Endothelial cell of umbilical vein (primary cell): ENCODE measurements at regions not wholly inside any gene's neighbourhood (a gene's known extent, or its start where the extent isn't known, plus 50 kb on each side); places are given as distances from the start of the nearest gene placed in this dataset.

Experiments
- EZH2 ChIP-seq: IDR thresholded peaks from 2 replicates; pipeline ENCODE4 v1.6.1; 2012; ENCODE audit warnings: borderline replicate concordance, low read depth, mild to moderate bottlenecking, moderate library complexity, low read length, inconsistent platforms; ENCODE audit not compliant: severe bottlenecking
- GATA2 ChIP-seq: IDR thresholded peaks from 2 replicates; pipeline ENCODE4 v1.7.0; 2011; ENCODE audit warnings: low read depth, mild to moderate bottlenecking, moderate library complexity, mixed read lengths, low read length; ENCODE audit not compliant: insufficient read length, insufficient read depth
- JUN ChIP-seq: IDR thresholded peaks from 2 replicates; pipeline ENCODE4 v1.6.1; 2011; ENCODE audit warnings: borderline replicate concordance, low read depth; ENCODE audit not compliant: insufficient read length, insufficient read depth
- MYC ChIP-seq: IDR thresholded peaks from one replicate; pipeline ENCODE4 v1.6.1; 2011; ENCODE audit warnings: mild to moderate bottlenecking, low read depth, low read length
- POLR2A ChIP-seq: IDR thresholded peaks from 2 replicates; pipeline ENCODE4 v1.6.1; 2012; ENCODE audit warnings: low read depth, mild to moderate bottlenecking, control low read depth, low read length
- POLR2AphosphoS5 ChIP-seq: IDR thresholded peaks from 2 replicates; pipeline ENCODE4 v1.6.1; 2012; ENCODE audit warnings: low read depth, mild to moderate bottlenecking, control low read depth, low read length, moderate library complexity; ENCODE audit not compliant: insufficient read depth
- TF ChIP-seq, protein P1 (sequence below), 2 donors: IDR thresholded peaks; 1 replicate in 1 of 2; 2 replicates in 1 of 2; pipeline ENCODE4 v1.5.1; 2011; ENCODE audit warnings: low read length in 2 of 2, mild to moderate bottlenecking in 2 of 2, moderate library complexity in 2 of 2, control low read depth in 1 of 2, inconsistent platforms in 1 of 2, low read depth in 1 of 2; ENCODE audit not compliant: insufficient read depth in 1 of 2; ENCODE audit errors: extremely low read depth in 1 of 2
- TF ChIP-seq, protein P2 (sequence below): IDR thresholded peaks from 2 replicates; pipeline ENCODE4 v1.6.1; 2011; ENCODE audit not compliant: insufficient read depth, insufficient read length

DNA sequence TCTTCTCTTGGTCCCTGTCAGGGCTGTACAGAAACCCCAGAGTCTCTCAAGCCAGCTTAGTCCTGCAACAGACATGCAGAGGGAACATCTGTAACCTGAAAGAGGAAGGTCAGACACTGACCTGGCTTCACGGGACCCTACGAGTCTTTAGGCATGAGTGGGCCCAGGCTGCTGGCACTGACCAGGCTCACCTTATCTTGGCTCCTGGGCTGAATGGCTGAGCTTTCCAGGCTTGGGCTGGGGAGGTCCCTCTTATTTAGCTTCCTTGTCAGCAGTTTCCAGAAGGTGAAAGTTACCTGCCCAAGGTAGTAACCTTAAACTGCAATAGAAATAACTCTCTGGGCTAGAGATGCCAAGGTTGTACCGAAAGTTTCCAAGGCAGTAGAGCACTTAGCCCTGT, 58.4 kb upstream of the FUT8 start:
- TF ChIP-seq, protein P1, sequence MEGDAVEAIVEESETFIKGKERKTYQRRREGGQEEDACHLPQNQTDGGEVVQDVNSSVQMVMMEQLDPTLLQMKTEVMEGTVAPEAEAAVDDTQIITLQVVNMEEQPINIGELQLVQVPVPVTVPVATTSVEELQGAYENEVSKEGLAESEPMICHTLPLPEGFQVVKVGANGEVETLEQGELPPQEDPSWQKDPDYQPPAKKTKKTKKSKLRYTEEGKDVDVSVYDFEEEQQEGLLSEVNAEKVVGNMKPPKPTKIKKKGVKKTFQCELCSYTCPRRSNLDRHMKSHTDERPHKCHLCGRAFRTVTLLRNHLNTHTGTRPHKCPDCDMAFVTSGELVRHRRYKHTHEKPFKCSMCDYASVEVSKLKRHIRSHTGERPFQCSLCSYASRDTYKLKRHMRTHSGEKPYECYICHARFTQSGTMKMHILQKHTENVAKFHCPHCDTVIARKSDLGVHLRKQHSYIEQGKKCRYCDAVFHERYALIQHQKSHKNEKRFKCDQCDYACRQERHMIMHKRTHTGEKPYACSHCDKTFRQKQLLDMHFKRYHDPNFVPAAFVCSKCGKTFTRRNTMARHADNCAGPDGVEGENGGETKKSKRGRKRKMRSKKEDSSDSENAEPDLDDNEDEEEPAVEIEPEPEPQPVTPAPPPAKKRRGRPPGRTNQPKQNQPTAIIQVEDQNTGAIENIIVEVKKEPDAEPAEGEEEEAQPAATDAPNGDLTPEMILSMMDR (IDR thresholded peaks at IDR 0.05; ENCODE audit: extremely low read depth in 1 of 2, insufficient read depth in 1 of 2, low read depth in 1 of 2, low read length in 2 of 2): no peak
- TF ChIP-seq POLR2A: no peak
- TF ChIP-seq EZH2: no peak
- TF ChIP-seq POLR2AphosphoS5: no peak
- TF ChIP-seq GATA2: no peak
- TF ChIP-seq, protein P2, sequence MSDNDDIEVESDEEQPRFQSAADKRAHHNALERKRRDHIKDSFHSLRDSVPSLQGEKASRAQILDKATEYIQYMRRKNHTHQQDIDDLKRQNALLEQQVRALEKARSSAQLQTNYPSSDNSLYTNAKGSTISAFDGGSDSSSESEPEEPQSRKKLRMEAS: no peak
- TF ChIP-seq MYC: no peak
- no peak for TF ChIP-seq JUN
